ENCODE measurements at regions not wholly inside any gene's neighbourhood (a gene's known extent, or its start where the extent isn't known, plus 50 kb on each side); places are given as distances from the start of the nearest gene placed in this dataset.

DNA sequence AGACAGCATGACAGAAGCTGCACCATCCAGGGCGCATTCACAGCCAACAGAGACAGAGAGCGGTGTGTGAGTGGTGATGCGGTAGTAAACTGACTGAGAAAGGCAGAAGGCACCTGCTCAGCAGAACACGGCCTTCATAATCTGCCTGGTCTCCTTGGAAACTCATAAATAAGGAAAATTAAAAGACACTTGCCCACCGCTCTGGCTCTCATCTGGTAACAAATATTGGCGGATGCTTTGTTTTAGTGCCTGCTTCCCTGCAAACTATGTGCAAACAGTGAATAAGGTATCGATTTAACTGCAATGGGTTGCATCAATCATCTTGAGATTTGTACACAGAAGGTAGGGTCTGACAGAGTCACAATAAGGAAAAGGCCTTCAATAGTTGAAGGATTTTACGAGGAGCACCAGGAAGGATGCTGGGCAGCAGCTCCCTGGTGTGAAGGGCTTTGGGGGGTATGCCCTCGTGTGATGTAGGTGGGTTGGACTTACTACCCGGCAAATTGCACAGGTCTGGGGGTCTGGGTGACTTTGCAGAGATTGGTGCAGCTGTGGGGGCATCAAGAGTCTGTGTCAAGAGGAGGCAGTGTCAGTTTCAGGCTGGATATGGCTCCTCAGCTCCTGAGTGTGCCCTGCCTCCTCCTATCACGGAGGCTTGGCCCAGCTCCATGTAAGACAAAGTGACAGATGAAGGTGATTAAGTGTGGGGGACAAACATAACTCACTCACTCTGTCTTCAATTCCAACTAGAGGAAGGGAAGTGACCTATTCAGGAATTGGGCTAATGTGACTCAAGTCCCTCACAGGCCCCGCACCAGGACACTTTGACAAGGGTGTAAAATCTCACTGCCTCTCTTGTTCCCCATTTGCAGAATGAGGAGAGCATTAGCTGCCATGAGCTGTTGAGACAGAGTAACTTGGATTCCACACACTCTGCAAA, 166.7 kb downstream of the ICE1 start:
- intact Hi-C loops (cut with micrococcal nuclease) = no loop called here
- H3K4me3 Mint-ChIP-seq = no peak overlapping the region
- no peaks in the 10 kb centered on the region for H3K9me3 Mint-ChIP-seq

DNA sequence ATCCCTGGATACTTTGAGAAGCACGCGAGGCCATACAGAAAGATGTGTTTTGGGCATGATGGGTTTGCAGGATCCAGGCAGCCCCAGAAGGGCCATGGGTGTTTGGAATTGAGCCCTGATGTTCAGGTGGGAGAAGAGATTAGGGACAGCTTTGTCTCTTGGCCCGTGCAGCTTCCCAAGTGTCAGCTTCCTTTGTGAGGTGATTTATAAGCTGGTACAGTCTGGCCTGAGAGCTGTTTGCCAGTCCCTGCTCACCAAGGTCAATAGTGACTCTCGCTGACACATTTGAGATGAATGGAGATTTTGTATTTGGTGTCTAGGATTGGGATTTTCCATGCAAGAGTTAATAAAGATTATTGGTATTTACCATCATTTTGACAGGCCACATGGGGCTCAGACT, 165.9 kb downstream of the ICE1 start:
- no peaks in the 10 kb centered on the region for H3K9me3 Mint-ChIP-seq
- H3K36me3 Mint-ChIP-seq (ENCODE audit: low read depth) = no peaks in the 10 kb centered on the region
- no peaks in the 10 kb centered on the region for H3K27me3 Mint-ChIP-seq
- intact Hi-C loops (cut with micrococcal nuclease) = no loop called here
- no peak overlapping the region for H3K4me3 Mint-ChIP-seq
- no peak for DNase-seq
- H3K4me1 Mint-ChIP-seq = no peaks in the 10 kb centered on the region
- H3K27ac Mint-ChIP-seq = no peak overlapping the region

More for the DNA sequence above, 166.7 kb downstream of the ICE1 start:
- no peak for DNase-seq
- Mint-ChIP-seq H3K36me3 (ENCODE audit: low read depth) (no peaks in the 10 kb centered on the region), H3K27me3 (no peaks in the 10 kb centered on the region), H3K4me1 (no peaks in the 10 kb centered on the region), H3K27ac (no peak overlapping the region)

DNA sequence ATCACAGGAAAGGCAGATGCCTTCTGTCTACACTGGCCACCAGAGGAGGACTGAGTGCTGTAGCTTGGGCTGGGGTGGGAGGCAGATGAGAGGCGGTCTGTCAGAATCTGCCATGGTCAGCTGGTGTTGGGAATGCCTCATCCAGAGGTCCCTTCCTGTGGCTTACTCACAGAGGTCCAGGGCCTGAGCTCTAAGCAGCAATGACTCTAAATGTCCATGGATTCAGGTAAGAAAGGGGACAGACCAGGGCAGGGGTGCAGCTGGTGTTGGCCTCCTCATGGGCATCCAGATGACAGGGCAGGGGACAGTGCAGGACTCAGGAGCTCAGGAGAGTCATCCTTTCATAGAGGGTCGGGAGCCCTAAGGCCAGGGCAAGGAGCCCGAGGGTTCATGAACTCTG, 165.0 kb downstream of the ICE1 start:
- no peak overlapping the region for H3K4me3 Mint-ChIP-seq
- H3K27me3 Mint-ChIP-seq = no peaks in the 10 kb centered on the region
- no peaks in the 10 kb centered on the region for H3K9me3 Mint-ChIP-seq
- H3K36me3 Mint-ChIP-seq (ENCODE audit: low read depth) = no peaks in the 10 kb centered on the region
- no peak for DNase-seq
- H3K27ac Mint-ChIP-seq = no peak overlapping the region
- intact Hi-C loops (cut with micrococcal nuclease) = no loop called here
- no peaks in the 10 kb centered on the region for H3K4me1 Mint-ChIP-seq

DNA sequence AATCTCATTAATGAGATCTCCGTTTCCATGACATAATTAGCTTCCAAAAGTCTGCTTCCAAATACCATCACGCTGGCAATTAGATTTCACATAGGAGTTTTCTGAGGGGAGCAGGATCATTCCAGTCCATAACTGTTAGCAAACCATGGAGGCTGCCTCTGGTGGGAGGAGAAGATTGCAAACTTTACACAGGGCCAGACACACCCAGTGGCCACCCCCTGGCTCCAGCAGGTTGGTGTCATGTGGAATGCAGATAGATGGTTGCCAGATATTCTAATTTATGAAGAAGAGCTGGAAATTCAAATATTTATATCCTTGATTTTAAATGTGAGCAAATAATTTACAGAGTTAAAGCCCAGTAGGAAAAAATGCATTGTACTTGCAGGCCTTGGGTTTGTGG, 164.2 kb downstream of the ICE1 start:
- Mint-ChIP-seq H3K4me1 (no peaks in the 10 kb centered on the region), H3K27ac (no peak overlapping the region), H3K9me3 (no peaks in the 10 kb centered on the region), H3K36me3 (ENCODE audit: low read depth) (no peaks in the 10 kb centered on the region), H3K4me3 (no peak overlapping the region), H3K27me3 (no peaks in the 10 kb centered on the region)
- intact Hi-C loops (cut with micrococcal nuclease) = no loop called here
- no peak for DNase-seq

DNA sequence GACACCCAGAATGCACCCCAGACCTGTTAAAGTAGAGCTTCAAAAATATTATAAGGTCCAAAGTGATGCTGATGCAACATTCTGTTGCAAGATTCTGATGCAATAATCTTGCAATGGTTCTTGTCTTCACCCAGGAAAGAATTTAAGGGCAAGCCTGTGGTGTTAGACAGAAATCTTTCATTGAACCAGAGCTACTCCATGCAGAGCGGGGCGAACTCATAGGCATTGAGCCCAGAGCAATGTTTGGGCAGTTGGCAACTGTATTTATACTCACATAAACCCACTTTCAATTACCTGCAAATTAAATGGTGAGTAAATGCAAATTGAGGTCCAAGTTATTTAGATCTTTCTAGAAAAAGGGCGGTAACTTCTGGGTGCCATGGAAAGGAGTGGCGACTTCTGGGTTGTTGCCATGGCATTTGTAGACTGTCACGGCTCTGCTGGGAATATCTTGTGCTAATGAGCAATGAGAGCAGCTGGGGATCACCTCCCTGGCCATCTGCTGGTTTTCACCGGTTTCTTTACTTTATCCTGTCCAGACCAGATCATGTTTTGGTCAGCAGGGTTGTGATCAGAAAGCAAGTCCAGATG, 163.4 kb downstream of the ICE1 start:
- H3K27me3 Mint-ChIP-seq = no peaks in the 10 kb centered on the region
- H3K4me1 Mint-ChIP-seq = no peaks in the 10 kb centered on the region
- intact Hi-C loops (cut with micrococcal nuclease) = no loop called here

DNA sequence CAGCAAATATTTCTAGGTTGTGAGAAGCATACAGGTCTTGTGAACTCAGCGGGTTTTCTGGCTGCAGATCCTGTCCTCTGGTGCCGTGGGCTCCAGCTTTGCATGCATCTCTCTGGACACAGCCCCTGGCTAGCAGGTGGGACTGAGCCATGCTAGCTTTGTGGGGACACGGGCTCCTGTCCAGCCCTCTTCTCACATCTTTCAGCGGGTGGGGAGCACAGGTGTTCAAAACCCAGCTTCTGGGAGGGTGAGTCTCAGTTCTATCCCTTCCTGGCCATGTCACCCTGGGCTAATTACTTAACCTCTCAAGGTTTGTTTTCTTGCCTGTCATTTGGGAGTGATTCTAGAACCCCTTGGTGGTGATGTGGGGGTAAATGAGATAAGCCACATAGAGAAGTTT, 162.3 kb downstream of the ICE1 start:
- no peak overlapping the region for H3K4me3 Mint-ChIP-seq
- H3K9me3 Mint-ChIP-seq = no peaks in the 10 kb centered on the region
- no peaks in the 10 kb centered on the region for H3K36me3 Mint-ChIP-seq (ENCODE audit: low read depth)

More for the DNA sequence above, 163.4 kb downstream of the ICE1 start:
- H3K9me3 Mint-ChIP-seq = no peaks in the 10 kb centered on the region
- H3K4me3 Mint-ChIP-seq = no peak overlapping the region
- H3K27ac Mint-ChIP-seq = no peak overlapping the region
- DNase-seq = no peak
- no peaks in the 10 kb centered on the region for H3K36me3 Mint-ChIP-seq (ENCODE audit: low read depth)

DNA sequence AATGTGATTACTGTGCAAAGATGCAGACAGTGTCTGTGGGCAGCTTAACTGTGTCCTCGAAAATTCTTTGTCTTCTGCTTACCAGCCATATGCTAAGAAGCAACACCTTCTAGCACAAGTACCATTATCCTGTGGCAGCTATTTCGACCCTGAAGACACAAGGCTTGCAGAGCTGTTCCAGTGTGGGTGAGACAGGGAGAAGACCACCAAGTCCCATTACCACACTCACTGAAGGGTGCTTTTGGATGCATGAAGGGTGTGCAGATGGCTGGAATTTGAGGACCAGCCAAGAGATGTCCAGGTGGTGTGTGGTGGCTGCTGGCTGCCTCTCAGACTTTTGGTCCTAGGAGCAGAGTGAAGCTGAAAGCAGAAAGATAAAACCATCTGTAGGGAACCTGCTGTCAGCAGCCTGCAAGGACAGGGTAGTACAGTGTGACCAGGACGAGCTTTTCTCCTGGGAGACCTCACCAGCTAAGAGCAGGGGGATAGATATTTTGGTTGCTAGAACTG, 161.8 kb downstream of the ICE1 start:
- Mint-ChIP-seq H3K36me3 (ENCODE audit: low read depth) (no peaks in the 10 kb centered on the region), H3K4me3 (no peak overlapping the region), H3K27me3 (no peaks in the 10 kb centered on the region), H3K4me1 (no peaks in the 10 kb centered on the region), H3K9me3 (no peaks in the 10 kb centered on the region), H3K27ac (no peak overlapping the region)
- no peak for DNase-seq
- intact Hi-C loops (cut with micrococcal nuclease) = no loop called here

More for the DNA sequence above, 162.3 kb downstream of the ICE1 start:
- no peak for DNase-seq
- H3K4me1 Mint-ChIP-seq = no peaks in the 10 kb centered on the region
- H3K27me3 Mint-ChIP-seq = no peaks in the 10 kb centered on the region
- intact Hi-C loops (cut with micrococcal nuclease) = no loop called here
- no peak overlapping the region for H3K27ac Mint-ChIP-seq

DNA sequence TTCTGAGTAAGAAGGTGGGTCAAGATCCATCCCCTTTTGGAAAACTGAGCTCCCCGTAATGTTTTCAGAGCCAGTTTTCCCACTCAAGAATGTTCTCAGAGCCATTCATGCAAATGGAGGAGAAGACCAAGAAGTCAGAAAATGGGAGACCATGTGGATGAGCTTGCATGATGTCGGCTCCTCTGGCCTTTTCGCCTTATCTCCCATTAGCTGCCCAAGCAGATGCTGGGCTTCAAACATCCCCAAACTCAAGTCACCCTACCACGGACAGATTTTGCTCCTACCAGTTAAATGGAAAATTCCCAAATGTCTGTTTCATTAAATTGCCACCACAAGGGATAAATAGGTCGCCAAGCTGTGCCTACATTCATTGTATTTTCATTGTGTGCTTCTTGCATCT, 161.4 kb downstream of the ICE1 start:
- H3K9me3 Mint-ChIP-seq = no peaks in the 10 kb centered on the region
- intact Hi-C loops (cut with micrococcal nuclease) = no loop called here
- H3K27ac Mint-ChIP-seq = no peak overlapping the region
- no peaks in the 10 kb centered on the region for H3K4me1 Mint-ChIP-seq
- no peaks in the 10 kb centered on the region for H3K36me3 Mint-ChIP-seq (ENCODE audit: low read depth)
- H3K4me3 Mint-ChIP-seq = no peak overlapping the region
- no peak for DNase-seq
- no peaks in the 10 kb centered on the region for H3K27me3 Mint-ChIP-seq

DNA sequence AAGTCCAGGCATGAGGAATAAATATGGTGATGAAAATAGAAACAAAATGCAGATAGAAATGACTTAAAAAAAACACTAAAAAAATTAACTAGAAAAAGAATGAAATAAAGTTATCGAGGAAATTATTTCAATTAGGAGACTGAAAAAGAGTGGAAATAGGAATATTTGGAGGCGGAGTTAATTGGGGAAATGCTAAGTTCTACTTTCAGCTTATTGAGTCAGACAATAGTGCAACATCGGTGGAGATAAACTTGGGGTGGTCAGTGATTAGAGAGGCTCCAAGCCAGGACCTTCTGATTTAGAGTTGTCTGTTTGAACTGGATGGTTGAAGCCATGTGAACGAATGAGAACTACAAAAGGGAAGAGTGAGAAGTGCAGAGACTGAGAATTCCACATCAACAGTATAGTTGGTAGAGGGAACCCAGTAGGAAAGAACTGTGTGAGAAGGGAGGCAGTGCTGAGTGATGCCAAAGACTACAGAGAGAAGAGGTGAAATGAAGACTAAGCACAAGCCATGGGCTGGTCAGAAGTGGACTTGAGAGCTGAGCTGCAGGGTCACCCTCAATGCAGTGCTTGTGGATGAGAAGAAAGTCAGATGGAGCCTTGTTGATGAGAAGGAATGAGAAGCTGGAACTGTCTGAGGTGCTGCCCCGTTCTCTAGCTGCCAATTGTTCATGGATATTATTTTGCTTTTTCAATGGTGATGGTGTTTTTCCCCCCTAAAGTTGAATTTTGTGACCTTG, 160.7 kb downstream of the ICE1 start:
- Mint-ChIP-seq H3K4me1 (no peaks in the 10 kb centered on the region), H3K36me3 (ENCODE audit: low read depth) (no peaks in the 10 kb centered on the region), H3K27ac (no peak overlapping the region), H3K27me3 (no peaks in the 10 kb centered on the region), H3K9me3 (no peaks in the 10 kb centered on the region), H3K4me3 (no peak overlapping the region)
- intact Hi-C loops (cut with micrococcal nuclease) = no loop called here
- DNase-seq = no peak

DNA sequence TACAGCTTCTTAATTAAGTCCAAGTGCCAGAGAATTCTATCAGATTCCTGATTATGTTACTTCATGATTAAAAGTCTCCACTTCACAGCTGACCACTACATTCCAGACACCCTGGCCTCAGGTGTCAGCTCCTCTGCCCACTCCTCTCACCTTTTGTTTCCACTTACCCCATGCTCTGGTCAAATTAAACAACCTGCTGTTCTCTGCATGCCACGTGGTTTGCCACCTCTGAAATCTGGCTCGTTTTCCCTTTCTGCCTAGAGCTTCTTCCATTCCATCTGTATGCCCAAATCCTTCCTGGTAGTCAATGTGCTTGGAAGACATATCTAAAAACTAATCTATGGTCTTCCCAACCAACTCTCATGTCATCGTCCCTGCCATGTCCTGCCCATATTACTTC, 158.6 kb downstream of the ICE1 start:
- H3K36me3 Mint-ChIP-seq (ENCODE audit: low read depth) = no peaks in the 10 kb centered on the region
- H3K27me3 Mint-ChIP-seq = no peaks in the 10 kb centered on the region
- DNase-seq = no peak
- H3K27ac Mint-ChIP-seq = no peak overlapping the region
- intact Hi-C loops (cut with micrococcal nuclease) = no loop called here
- no peak overlapping the region for H3K4me3 Mint-ChIP-seq
- H3K9me3 Mint-ChIP-seq = no peaks in the 10 kb centered on the region
- no peaks in the 10 kb centered on the region for H3K4me1 Mint-ChIP-seq

DNA sequence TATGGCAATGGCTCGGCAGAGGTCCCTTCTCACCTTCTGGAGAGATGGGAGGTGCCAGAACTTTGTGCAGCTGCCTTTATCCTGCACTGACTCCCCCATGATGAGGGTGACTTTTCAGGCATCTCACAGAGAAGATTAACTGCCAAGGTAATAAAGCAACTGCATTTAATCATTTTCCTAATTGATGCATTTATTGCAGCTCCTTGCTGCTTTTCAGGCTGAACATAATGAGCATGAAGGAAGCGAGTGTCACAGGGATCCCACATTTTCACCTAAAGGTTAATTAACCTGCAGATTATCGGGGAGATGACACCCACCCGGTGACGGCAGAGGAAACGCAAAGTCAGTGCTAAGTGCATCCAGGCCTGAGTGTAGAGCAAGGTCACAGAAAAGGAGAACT, 154.3 kb downstream of the ICE1 start:
- Mint-ChIP-seq H3K36me3 (ENCODE audit: low read depth) (no peaks in the 10 kb centered on the region), H3K27me3 (peaks cover 3% of the 10 kb centered on the region), H3K27ac (no peak overlapping the region), H3K9me3 (no peaks in the 10 kb centered on the region), H3K4me1 (no peaks in the 10 kb centered on the region), H3K4me3 (no peak overlapping the region)
- intact Hi-C loops (cut with micrococcal nuclease) = no loop called here
- DNase-seq = no peak

DNA sequence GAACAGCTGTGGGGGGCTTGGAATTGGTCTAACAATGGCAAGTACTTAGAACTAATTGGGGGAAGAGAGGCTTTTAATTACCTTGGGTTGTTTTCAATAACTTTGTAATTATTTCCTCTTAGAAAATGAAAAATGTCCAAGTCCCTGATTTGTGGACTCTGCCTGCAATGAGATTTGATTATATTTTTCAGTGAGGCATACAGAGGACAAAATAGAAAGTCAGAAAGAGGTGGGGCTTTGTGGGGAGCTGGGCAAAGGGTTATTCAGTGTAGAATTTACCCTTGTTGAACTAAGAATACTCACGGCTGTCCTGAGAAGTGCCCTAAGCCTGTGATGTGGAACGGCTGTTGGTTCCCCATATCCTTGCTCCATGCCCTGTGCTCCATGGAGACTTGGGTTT, 153.0 kb downstream of the ICE1 start:
- Mint-ChIP-seq H3K27ac (no peak overlapping the region), H3K4me3 (no peak overlapping the region), H3K27me3 (peaks cover 3% of the 10 kb centered on the region), H3K9me3 (no peaks in the 10 kb centered on the region), H3K36me3 (ENCODE audit: low read depth) (no peaks in the 10 kb centered on the region), H3K4me1 (no peaks in the 10 kb centered on the region)
- no peak for DNase-seq
- intact Hi-C loops (cut with micrococcal nuclease) = no loop called here

DNA sequence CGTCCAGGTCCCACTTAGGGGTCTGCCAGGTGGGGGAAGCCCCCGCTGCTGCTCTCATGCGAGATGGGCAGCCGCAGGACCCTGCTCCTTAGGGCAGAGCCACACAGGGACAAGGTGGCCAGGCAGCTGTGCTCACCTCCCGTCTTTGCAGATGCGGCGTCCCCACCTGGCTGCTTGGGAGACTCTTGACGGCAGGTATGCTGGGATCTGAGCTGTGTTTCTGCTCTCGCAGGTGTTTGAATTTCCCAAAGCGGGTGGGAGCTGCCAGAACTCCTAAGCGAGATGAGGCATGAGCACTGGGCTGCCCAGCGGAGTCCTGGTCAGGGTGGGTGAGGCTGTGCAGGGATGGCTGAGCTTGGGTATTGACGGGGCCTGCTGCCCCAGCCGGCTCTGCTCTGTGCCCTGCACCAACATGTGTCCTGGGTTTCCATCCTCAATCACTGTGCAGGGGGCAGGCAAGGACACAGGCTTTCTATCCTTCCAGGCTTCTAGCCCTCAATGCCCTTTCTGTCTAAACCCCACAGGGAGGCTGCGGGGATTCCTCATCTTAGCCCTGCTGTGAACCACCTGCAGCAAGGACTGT, 151.4 kb downstream of the ICE1 start:
- no peaks in the 10 kb centered on the region for H3K9me3 Mint-ChIP-seq
- H3K4me1 Mint-ChIP-seq = no peaks in the 10 kb centered on the region
- intact Hi-C loops (cut with micrococcal nuclease) = no loop called here
- peaks cover 3% of the 10 kb centered on the region for H3K27me3 Mint-ChIP-seq
- no peak overlapping the region for H3K4me3 Mint-ChIP-seq
- H3K27ac Mint-ChIP-seq = no peak overlapping the region
- H3K36me3 Mint-ChIP-seq (ENCODE audit: low read depth) = no peaks in the 10 kb centered on the region
- DNase-seq = no peak
